ENCODE measurements at regions not wholly inside any gene's neighbourhood (a gene's known extent, or its start where the extent isn't known, plus 50 kb on each side); places are given as distances from the start of the nearest gene placed in this dataset.

DNA sequence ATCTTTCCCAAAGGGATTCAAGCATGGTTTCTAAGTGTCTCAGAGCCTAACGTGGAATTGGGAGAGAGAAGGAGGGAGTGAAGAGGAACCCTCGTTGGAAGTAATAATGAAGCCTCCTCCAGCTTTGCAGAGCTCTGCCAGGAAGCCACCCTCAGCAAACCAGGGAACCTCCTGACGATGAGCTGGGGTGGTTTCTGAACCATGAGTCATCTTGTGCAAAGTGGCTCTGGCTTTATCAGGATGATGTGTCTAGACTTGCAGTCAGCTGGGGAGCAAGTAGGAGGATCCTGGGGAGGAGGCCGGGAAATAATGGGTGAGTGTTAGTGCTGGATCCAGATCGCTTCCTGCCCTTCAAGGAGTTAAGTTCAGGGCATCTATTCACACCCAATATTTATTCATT is 191.7 kb upstream of the RBFOX1 start:
- no peaks in the 10 kb centered on the region for H3K36me3 ChIP-seq (ENCODE audit: insufficient read depth, low read length)
- H3K27ac Mint-ChIP-seq, result peak overlapping the region in 1 of 8 donors; percentile 17
- H3K4me3 Mint-ChIP-seq, result no peak overlapping the region
- no peak overlapping the region for H3K4me3 ChIP-seq (ENCODE audit: low read length)
- H3K27ac ChIP-seq (ENCODE audit: low read depth, low read length), result no peak overlapping the region
- H3K4me1 ChIP-seq (ENCODE audit: insufficient read depth, low read length), result no peaks in the 10 kb centered on the region
- peaks cover 14 to 42% (median 21%) of the 10 kb centered on the region in 5 donors for H3K9me3 Mint-ChIP-seq
- no peaks in the 10 kb centered on the region for H3K9me3 ChIP-seq (ENCODE audit: low read length)
- CTCF ChIA-PET, result no interaction called here
- no peaks in the 10 kb centered on the region for H3K36me3 Mint-ChIP-seq
- H3K4me1 Mint-ChIP-seq, result no peaks in the 10 kb centered on the region
- POLR2A ChIA-PET, result no interaction called here
- H3K27me3 Mint-ChIP-seq, result peaks cover 0 to 1% of the 10 kb centered on the region in 2 donors
- DNase-seq, result no peak
- no peaks in the 10 kb centered on the region for H3K27me3 ChIP-seq (ENCODE audit: insufficient read depth, low read length, poor library complexity, severe bottlenecking)

DNA sequence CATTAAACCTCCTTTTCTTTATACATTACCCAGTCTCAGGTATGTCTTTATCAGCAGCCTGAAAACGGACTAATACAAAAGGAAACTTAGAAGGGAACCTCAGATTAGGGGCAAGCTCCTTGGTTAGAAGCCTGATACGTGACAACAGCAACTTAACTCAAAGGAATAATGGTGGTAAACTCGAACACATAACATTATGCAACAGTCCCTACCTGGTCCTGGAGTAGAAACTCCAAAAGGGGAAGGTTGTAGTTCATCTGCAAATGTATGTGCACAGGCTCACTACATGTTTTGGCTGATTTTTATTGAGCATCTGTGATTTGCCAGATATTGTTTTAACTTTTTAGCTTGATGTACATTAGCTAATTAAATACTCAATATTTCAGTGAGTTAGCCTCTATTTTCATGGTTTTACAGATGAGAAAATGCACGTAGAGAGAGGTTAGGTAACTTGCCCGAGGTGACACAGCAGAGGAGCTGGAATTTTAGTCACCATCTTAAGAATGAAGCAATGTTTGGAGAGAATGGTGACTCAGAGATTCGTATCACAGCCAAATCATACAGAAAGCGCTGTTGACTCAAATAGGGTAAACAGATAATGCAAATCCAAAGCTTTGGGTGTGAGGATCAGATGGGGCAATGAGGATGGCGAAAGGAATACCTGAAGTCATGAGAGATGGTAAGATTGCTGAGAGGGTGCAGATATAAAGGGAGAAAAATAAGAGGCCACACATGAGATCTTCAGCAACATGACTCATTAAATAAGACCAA is 194.9 kb upstream of the RBFOX1 start:
- Histone ChIP-seq H3K36me3 (ENCODE audit: insufficient read depth, low read length) (no peaks in the 10 kb centered on the region), H3K27ac (ENCODE audit: low read depth, low read length) (no peak overlapping the region), H3K4me1 (ENCODE audit: insufficient read depth, low read length) (no peaks in the 10 kb centered on the region), H3K4me3 (ENCODE audit: low read length) (no peak overlapping the region), H3K9me3 (ENCODE audit: low read length) (no peaks in the 10 kb centered on the region), H3K27me3 (ENCODE audit: insufficient read depth, low read length, poor library complexity, severe bottlenecking) (no peaks in the 10 kb centered on the region)
- H3K27me3 Mint-ChIP-seq, result peaks cover 0 to 1% of the 10 kb centered on the region in 2 donors
- H3K9me3 Mint-ChIP-seq, result peaks cover 9 to 41% (median 25%) of the 10 kb centered on the region in 5 donors
- no peaks in the 10 kb centered on the region for H3K4me1 Mint-ChIP-seq
- no peaks in the 10 kb centered on the region for H3K36me3 Mint-ChIP-seq
- no peak for DNase-seq
- ChIA-PET POLR2A (no interaction called here), CTCF (no interaction called here)
- H3K4me3 Mint-ChIP-seq, result no peak overlapping the region
- no peak overlapping the region for H3K27ac Mint-ChIP-seq

DNA sequence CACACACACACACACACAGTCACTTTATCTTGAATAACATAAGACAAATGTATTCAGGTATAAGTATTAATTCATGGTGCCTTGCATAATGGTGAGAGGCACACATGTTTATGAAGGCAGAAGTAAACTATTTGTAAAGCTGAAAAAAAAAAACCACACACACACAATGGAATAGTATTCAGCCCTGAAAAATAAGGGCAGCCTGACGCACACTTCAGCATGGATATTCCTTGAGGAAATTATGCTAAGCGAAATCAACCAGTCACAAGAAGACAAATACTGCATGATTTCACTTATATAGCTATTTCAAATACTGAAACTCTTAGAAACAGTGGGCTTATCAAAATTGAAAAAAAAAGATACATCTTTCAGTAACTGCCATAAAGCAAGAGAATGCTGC is 200.2 kb upstream of the RBFOX1 start:
- Mint-ChIP-seq H3K4me3 (no peak overlapping the region), H3K4me1 (no peaks in the 10 kb centered on the region), H3K27me3 (no peaks in the 10 kb centered on the region), H3K9me3 (peaks cover 2 to 29% (median 11%) of the 10 kb centered on the region in 5 donors), H3K27ac (no peak overlapping the region), H3K36me3 (no peaks in the 10 kb centered on the region)
- H3K27ac ChIP-seq (ENCODE audit: low read depth, low read length), result no peak overlapping the region
- ChIA-PET POLR2A (no interaction called here), CTCF (no interaction called here)
- no peaks in the 10 kb centered on the region for H3K9me3 ChIP-seq (ENCODE audit: low read length)
- H3K36me3 ChIP-seq (ENCODE audit: insufficient read depth, low read length), result no peaks in the 10 kb centered on the region
- no peaks in the 10 kb centered on the region for H3K27me3 ChIP-seq (ENCODE audit: insufficient read depth, low read length, poor library complexity, severe bottlenecking)
- no peak for DNase-seq
- no peaks in the 10 kb centered on the region for H3K4me1 ChIP-seq (ENCODE audit: insufficient read depth, low read length)
- H3K4me3 ChIP-seq (ENCODE audit: low read length), result no peak overlapping the region

DNA sequence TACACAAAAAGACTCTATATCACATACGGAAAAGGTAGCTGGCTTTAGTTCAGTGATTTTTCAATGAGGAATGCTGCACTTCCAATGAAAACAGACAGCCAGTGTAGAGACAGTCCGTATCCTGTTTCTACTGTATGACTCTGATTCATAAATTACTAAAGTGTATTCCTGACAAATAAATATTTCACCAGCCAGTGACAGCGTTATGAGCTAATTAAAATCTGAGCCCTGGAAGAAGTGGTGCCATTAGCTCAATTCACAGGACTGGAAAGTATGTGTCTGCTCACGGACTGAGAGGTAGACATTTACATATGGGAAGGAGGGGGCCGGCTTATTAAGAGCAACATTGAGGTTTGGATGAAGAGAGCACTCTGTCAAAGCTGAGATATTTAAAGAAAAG is 207.9 kb upstream of the RBFOX1 start:
- peaks cover 6 to 17% (median 11%) of the 10 kb centered on the region in 5 donors for H3K9me3 Mint-ChIP-seq

DNA sequence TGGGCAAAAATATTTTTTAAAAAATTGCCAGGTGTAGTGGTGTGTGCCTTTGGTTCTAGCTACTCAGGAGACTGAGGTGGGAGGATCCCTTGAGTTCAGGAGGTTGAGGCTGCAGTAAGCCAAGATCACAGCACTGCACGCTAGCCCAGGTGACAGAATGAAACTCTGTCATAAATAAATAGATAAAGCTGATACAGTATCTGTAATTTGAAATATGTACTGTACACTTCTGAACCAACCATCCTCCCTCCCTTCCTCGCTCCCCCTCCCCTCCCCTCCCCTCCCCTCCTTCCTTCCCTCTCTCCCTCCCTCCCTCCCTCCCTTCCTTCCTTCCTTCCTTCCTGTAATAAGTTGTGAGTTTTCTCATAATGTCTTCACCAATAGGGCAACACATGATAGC is 208.4 kb upstream of the RBFOX1 start:
- no peaks in the 10 kb centered on the region for H3K9me3 ChIP-seq (ENCODE audit: low read length)
- no peak overlapping the region for H3K4me3 ChIP-seq (ENCODE audit: low read length)
- Mint-ChIP-seq H3K27ac (no peak overlapping the region), H3K9me3 (peaks cover 6 to 14% (median 11%) of the 10 kb centered on the region in 5 donors), H3K4me1 (no peaks in the 10 kb centered on the region), H3K36me3 (no peaks in the 10 kb centered on the region), H3K27me3 (no peaks in the 10 kb centered on the region), H3K4me3 (no peak overlapping the region)
- H3K4me1 ChIP-seq (ENCODE audit: insufficient read depth, low read length), result no peaks in the 10 kb centered on the region
- no peak for DNase-seq
- H3K27ac ChIP-seq (ENCODE audit: low read depth, low read length), result no peak overlapping the region
- CTCF ChIA-PET, result no interaction called here
- no peaks in the 10 kb centered on the region for H3K27me3 ChIP-seq (ENCODE audit: insufficient read depth, low read length, poor library complexity, severe bottlenecking)
- POLR2A ChIA-PET, result no interaction called here
- H3K36me3 ChIP-seq (ENCODE audit: insufficient read depth, low read length), result no peaks in the 10 kb centered on the region

More for the DNA sequence above, 207.9 kb upstream of the RBFOX1 start:
- Mint-ChIP-seq H3K27ac (no peak overlapping the region), H3K36me3 (no peaks in the 10 kb centered on the region), H3K4me1 (no peaks in the 10 kb centered on the region), H3K4me3 (no peak overlapping the region), H3K27me3 (no peaks in the 10 kb centered on the region)
- CTCF ChIA-PET, result no interaction called here
- DNase-seq, result no peak
- POLR2A ChIA-PET, result no interaction called here
- Histone ChIP-seq H3K4me3 (ENCODE audit: low read length) (no peak overlapping the region), H3K9me3 (ENCODE audit: low read length) (no peaks in the 10 kb centered on the region), H3K27me3 (ENCODE audit: insufficient read depth, low read length, poor library complexity, severe bottlenecking) (no peaks in the 10 kb centered on the region), H3K4me1 (ENCODE audit: insufficient read depth, low read length) (no peaks in the 10 kb centered on the region), H3K36me3 (ENCODE audit: insufficient read depth, low read length) (no peaks in the 10 kb centered on the region), H3K27ac (ENCODE audit: low read depth, low read length) (no peak overlapping the region)

DNA sequence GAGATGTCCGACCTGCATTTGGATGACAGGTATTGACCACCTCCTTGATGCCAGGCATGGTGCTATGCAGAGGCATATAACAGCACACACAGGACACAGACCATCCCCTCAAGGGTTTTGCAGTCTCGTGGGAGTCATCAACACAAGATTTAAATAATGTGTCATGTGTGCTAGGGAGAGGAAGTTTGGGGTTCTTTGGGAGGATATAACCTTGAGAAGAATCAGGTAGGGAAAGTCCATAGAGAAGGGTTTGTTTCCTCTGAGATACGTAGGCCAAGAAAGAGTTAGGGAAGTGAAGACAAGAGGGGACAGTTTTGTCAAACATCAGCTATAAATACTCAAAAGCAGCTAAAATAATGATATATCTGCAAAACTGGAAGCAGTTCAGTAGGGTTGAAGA is 215.9 kb upstream of the RBFOX1 start:
- Mint-ChIP-seq H3K4me3 (no peak overlapping the region), H3K4me1 (no peaks in the 10 kb centered on the region), H3K36me3 (peaks cover 0 to 1% (median 0%) of the 10 kb centered on the region in 3 donors), H3K9me3 (peaks cover 4 to 17% (median 8%) of the 10 kb centered on the region in 5 donors), H3K27ac (no peak overlapping the region), H3K27me3 (no peaks in the 10 kb centered on the region)
- POLR2A ChIA-PET, result no interaction called here
- H3K36me3 ChIP-seq (ENCODE audit: insufficient read depth, low read length), result no peaks in the 10 kb centered on the region
- no peak for DNase-seq
- H3K4me1 ChIP-seq (ENCODE audit: insufficient read depth, low read length), result no peaks in the 10 kb centered on the region
- no peak overlapping the region for H3K4me3 ChIP-seq (ENCODE audit: low read length)
- no peak overlapping the region for H3K27ac ChIP-seq (ENCODE audit: low read depth, low read length)
- H3K9me3 ChIP-seq (ENCODE audit: low read length), result no peaks in the 10 kb centered on the region
- H3K27me3 ChIP-seq (ENCODE audit: insufficient read depth, low read length, poor library complexity, severe bottlenecking), result no peaks in the 10 kb centered on the region
- CTCF ChIA-PET, result no interaction called here

DNA sequence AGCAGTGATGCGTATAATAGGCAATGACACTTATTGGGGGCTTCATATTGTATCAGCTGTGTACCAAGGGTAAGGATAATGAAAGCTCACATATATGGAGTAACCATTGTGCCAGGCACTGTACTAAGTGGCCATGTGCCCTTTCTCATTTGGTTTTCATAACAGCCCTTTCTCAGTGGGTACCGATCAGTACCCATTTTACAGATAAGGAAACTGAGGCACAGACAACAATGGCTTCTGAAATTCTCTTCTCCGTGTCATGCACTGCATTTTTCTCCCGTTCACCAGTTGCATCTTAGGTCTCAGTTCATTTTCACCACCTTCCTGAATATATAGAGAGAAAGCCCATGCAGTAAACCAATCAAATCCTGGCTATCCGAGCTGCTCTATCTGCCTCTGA is 216.7 kb upstream of the RBFOX1 start:
- Mint-ChIP-seq H3K27me3 (no peaks in the 10 kb centered on the region), H3K4me1 (no peaks in the 10 kb centered on the region), H3K36me3 (peaks cover 0 to 1% (median 0%) of the 10 kb centered on the region in 3 donors), H3K27ac (no peak overlapping the region), H3K9me3 (peaks cover 4 to 17% (median 8%) of the 10 kb centered on the region in 5 donors), H3K4me3 (no peak overlapping the region)
- Histone ChIP-seq H3K9me3 (ENCODE audit: low read length) (no peaks in the 10 kb centered on the region), H3K4me1 (ENCODE audit: insufficient read depth, low read length) (no peaks in the 10 kb centered on the region), H3K4me3 (ENCODE audit: low read length) (no peak overlapping the region), H3K27ac (ENCODE audit: low read depth, low read length) (no peak overlapping the region), H3K36me3 (ENCODE audit: insufficient read depth, low read length) (no peaks in the 10 kb centered on the region), H3K27me3 (ENCODE audit: insufficient read depth, low read length, poor library complexity, severe bottlenecking) (no peaks in the 10 kb centered on the region)
- DNase-seq, result no peak
- ChIA-PET POLR2A (no interaction called here), CTCF (no interaction called here)

DNA sequence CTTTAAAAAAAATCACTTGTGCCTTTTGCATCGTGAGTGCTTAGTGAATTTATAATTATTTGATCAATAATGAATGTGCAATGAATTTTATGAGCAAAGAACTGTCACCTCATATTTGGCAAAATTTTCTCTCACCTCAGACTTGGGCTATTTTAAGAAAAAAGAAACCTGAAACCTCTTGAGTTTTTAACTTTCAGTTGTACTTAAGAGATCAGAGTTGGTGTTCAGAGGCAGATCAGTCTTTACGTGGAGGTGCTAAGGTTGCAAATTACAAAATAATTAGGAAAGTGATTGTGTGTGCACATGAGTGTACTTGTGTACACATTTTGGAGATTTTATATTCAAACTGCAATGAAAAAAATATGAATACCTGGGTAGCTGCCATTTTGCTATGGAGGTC is 218.7 kb upstream of the RBFOX1 start:
- Histone ChIP-seq H3K27me3 (ENCODE audit: insufficient read depth, low read length, poor library complexity, severe bottlenecking) (no peaks in the 10 kb centered on the region), H3K4me1 (ENCODE audit: insufficient read depth, low read length) (no peaks in the 10 kb centered on the region), H3K4me3 (ENCODE audit: low read length) (no peak overlapping the region), H3K27ac (ENCODE audit: low read depth, low read length) (no peak overlapping the region), H3K36me3 (ENCODE audit: insufficient read depth, low read length) (no peaks in the 10 kb centered on the region), H3K9me3 (ENCODE audit: low read length) (no peaks in the 10 kb centered on the region)
- Mint-ChIP-seq H3K9me3 (peaks cover 3 to 21% (median 9%) of the 10 kb centered on the region in 5 donors), H3K27ac (no peak overlapping the region), H3K4me1 (no peaks in the 10 kb centered on the region), H3K27me3 (no peaks in the 10 kb centered on the region), H3K36me3 (peaks cover 0 to 1% (median 0%) of the 10 kb centered on the region in 3 donors), H3K4me3 (no peak overlapping the region)
- CTCF ChIA-PET, result no interaction called here
- POLR2A ChIA-PET, result no interaction called here
- DNase-seq, result no peak
